Activated CD8-positive, alpha-beta memory T cell treated with anti-CD3 and anti-CD28 coated beads for 24 hours (primary cell): ENCODE measurements at regions not wholly inside any gene's neighbourhood (a gene's known extent, or its start where the extent isn't known, plus 50 kb on each side); places are given as distances from the start of the nearest gene placed in this dataset.

ENCODE experiments used
- DNase-seq: peaks from one replicate; pipeline ENCODE4 v3.0.0-alpha.2; 2020

DNA sequence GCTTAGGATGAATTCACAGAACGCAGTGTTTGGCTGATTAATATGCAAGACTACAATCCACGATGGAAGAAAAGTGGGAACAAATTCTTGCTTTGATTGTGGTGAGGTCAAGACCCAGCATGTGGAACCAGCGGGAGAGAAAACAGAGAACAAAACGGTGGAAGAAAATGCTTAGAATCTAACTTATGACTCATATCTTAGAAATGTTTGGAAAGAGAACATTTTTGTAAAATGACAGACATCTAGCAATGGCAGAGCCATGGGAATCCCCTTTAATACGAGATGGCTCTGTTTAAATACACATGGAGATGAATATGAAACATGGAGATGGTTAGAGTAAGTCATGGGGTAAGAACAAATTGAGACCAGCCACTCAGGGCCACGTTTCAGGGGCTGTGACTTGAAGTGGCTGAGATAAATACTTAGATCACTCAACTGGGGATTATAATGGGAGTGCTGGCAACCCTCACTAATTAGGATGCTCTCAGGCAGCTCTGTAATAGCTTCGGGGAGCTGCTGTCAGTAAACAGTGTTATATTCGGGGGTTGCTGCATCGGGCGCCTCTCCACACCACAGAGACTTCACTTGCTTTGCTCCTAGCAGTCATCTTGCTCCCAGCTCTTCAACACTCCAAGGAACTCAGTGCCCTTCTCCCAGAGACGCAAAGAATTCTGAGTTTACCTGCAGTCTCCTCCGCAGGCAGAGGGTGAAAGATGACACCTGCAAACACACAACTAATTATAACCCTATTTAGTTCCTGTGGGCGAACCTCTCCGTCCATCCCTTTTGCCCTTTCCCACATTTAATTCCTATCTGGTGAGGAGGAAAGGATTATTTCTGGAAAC, 68.0 kb upstream of the ONECUT1 start:
- DNase-seq: no peak

GRCh38 chr15:52857471-52857870, 67.3 kb upstream of the ONECUT1 start:
- DNase-seq: no peak

- no peak for DNase-seq
Observed at GRCh38 chr15:52856286-52856685, 66.2 kb upstream of the ONECUT1 start.

- DNase-seq: no peak
Observed at GRCh38 chr15:52855157-52855556, 65.0 kb upstream of the ONECUT1 start.

- no peak for DNase-seq
Observed at GRCh38 chr15:52844823-52845222, 54.7 kb upstream of the ONECUT1 start.
